BE2C (cell line): ENCODE measurements at regions not wholly inside any gene's neighbourhood (a gene's known extent, or its start where the extent isn't known, plus 50 kb on each side); places are given as distances from the start of the nearest gene placed in this dataset.

Experiments
- DNase-seq: peaks from one replicate; pipeline ENCODE4 v3.0.0-alpha.2; 2020
- H3K27me3 ChIP-seq: fragments of 250-450 bp; sonication (Bioruptor Pico); 2 replicates; pipeline ENCODE4 v1.5.1; 2020; ENCODE audit warnings: mild to moderate bottlenecking
- H3K36me3 ChIP-seq: fragments of 250-450 bp; sonication (Bioruptor Pico); 2 replicates; pipeline ENCODE4 v1.5.1; 2020; ENCODE audit warnings: mild to moderate bottlenecking
- H3K4me1 ChIP-seq: fragments of 250-450 bp; sonication (Bioruptor Pico); 2 replicates; pipeline ENCODE4 v1.5.1; 2020
- H3K4me3 ChIP-seq: 2 replicates; pipeline ENCODE4 v1.5.1; 2011; ENCODE audit warnings: low read depth, low read length
- H3K9me3 ChIP-seq: fragments of 250-450 bp; sonication (Bioruptor Pico); 2 replicates; pipeline ENCODE4 v1.5.1; 2020
- CTCF ChIP-seq: IDR thresholded peaks from 2 replicates; pipeline ENCODE4 v1.5.1; 2012; ENCODE audit warnings: mild to moderate bottlenecking, low read depth, low read length

GRCh38 chr11:80362563-80363340, 921.9 kb upstream of the TENM4 start:
- Histone ChIP-seq H3K4me3 (no peak overlapping the region), H3K4me1 (no peaks in the 10 kb centered on the region), H3K27me3 (no peaks in the 10 kb centered on the region), H3K36me3 (no peaks in the 10 kb centered on the region), H3K9me3 (no peaks in the 10 kb centered on the region)
- no peak for DNase-seq
- TF ChIP-seq CTCF: no peak

- Histone ChIP-seq H3K4me3 (no peak overlapping the region), H3K4me1 (no peaks in the 10 kb centered on the region), H3K9me3 (no peaks in the 10 kb centered on the region; the same call in 1 of the 2 replicates), H3K27me3 (no peaks in the 10 kb centered on the region), H3K36me3 (no peaks in the 10 kb centered on the region)
- no peak for DNase-seq
- TF ChIP-seq CTCF: no peak
These were observed 914.4 kb upstream of the TENM4 start for GRCh38 chr11:80355251-80355650.

GRCh38 chr11:80350541-80350940, 909.7 kb upstream of the TENM4 start:
- H3K36me3 ChIP-seq: no peaks in the 10 kb centered on the region
- no peak for TF ChIP-seq CTCF
- H3K4me3 ChIP-seq: no peak overlapping the region
- H3K9me3 ChIP-seq: no peaks in the 10 kb centered on the region
- H3K4me1 ChIP-seq: no peaks in the 10 kb centered on the region
- H3K27me3 ChIP-seq: no peaks in the 10 kb centered on the region
- no peak for DNase-seq

GRCh38 chr11:80349997-80350396, 909.2 kb upstream of the TENM4 start:
- DNase-seq: no peak
- H3K4me3 ChIP-seq: no peak overlapping the region
- H3K9me3 ChIP-seq: no peaks in the 10 kb centered on the region
- no peaks in the 10 kb centered on the region for H3K4me1 ChIP-seq
- TF ChIP-seq CTCF: no peak
- H3K36me3 ChIP-seq: no peaks in the 10 kb centered on the region
- H3K27me3 ChIP-seq: no peaks in the 10 kb centered on the region

GRCh38 chr11:80346353-80347059, 905.7 kb upstream of the TENM4 start:
- H3K27me3 ChIP-seq: no peaks in the 10 kb centered on the region
- H3K4me3 ChIP-seq: no peak overlapping the region
- H3K36me3 ChIP-seq: no peaks in the 10 kb centered on the region
- TF ChIP-seq CTCF: no peak
- no peak for DNase-seq
- H3K9me3 ChIP-seq: no peaks in the 10 kb centered on the region
- H3K4me1 ChIP-seq: no peaks in the 10 kb centered on the region

- H3K4me3 ChIP-seq: no peak overlapping the region
- no peak for DNase-seq
- TF ChIP-seq CTCF: no peak
- H3K27me3 ChIP-seq: no peaks in the 10 kb centered on the region
- no peaks in the 10 kb centered on the region for H3K9me3 ChIP-seq
- no peaks in the 10 kb centered on the region for H3K4me1 ChIP-seq
- no peaks in the 10 kb centered on the region for H3K36me3 ChIP-seq
These were observed 902.6 kb upstream of the TENM4 start for GRCh38 chr11:80343436-80343835.
